GM12878 (cell line): ENCODE measurements at regions not wholly inside any gene's neighbourhood (a gene's known extent, or its start where the extent isn't known, plus 50 kb on each side); places are given as distances from the start of the nearest gene placed in this dataset.

Experiments
- ATAC-seq: fragments of 200-7000 bp; cut with Tn5 transposase; 3 replicates; pipeline ENCODE4 v1.9.1; 2020; ENCODE audit warnings: mild to moderate bottlenecking, moderate library complexity
- BruUV-seq: library from RNA; stranded (reverse); fragments of 400-500 nt; replicated peaks from 2 replicates; lab custom pipeline; 2021; lab: Mats Ljungman, UMichigan
- CTCF ChIA-PET: fragments of 300-600 bp; sonication (Branson Sonifier 250); formaldehyde crosslinking; extraction: SDS; loops from one replicate; lab custom pipeline; 2021; ENCODE audit warnings: inconsistent platforms; lab: Yijun Ruan, JAX
- POLR2A ChIA-PET: fragments of 350-600 bp; formaldehyde crosslinking; extraction: SDS; loops from one replicate; lab custom pipeline; 2021; ENCODE audit warnings: inconsistent platforms; lab: Charles Lee
- RAD21 ChIA-PET: fragments of 300-600 bp; sonication (Branson Sonifier 250); formaldehyde crosslinking; loops from one replicate; lab custom pipeline; 2023; ENCODE audit warnings: antibody characterized with exemption; ENCODE audit not compliant: unreplicated experiment; lab: Charles Lee
- SMC1A ChIA-PET: fragments of 300-600 bp; sonication (Branson Sonifier 250); formaldehyde crosslinking; loops from one replicate; lab custom pipeline; 2023; ENCODE audit not compliant: unreplicated experiment, uncharacterized antibody; lab: Charles Lee
- DNase-seq: peaks from one replicate; pipeline ENCODE4 v3.0.0-alpha.2; 2011; ENCODE audit warnings: low read depth, low spot score
- FAIRE-seq: peaks from 3 replicates; lab custom pipeline; 2011; peaks lifted over from hg19 to GRCh38; lab: Jason Lieb, UNC
- H2AFZ ChIP-seq: 2 replicates; pipeline ENCODE4 v1.6.0; 2011; ENCODE audit warnings: low read depth, low read length, control low read depth; ENCODE audit not compliant: control insufficient read depth
- H3K27ac ChIP-seq: 2 replicates; pipeline ENCODE4 v1.5.1; 2011; ENCODE audit warnings: control low read depth; ENCODE audit not compliant: control insufficient read depth, insufficient read depth
- H3K27me3 ChIP-seq, 2 experiments: replicated peaks in 1 of 2; 2 replicates each; pipeline versions ENCODE4 v1.6.0 to v1.6.1; 2011; ENCODE audit warnings: low read length in 1 of 2; ENCODE audit not compliant: control insufficient read depth in 2 of 2, insufficient read depth in 2 of 2
- H3K36me3 ChIP-seq, 2 experiments: 2 replicates each; pipeline ENCODE4 v1.5.1; 2011; ENCODE audit warnings: low read length in 1 of 2; ENCODE audit not compliant: control insufficient read depth in 2 of 2, insufficient read depth in 2 of 2
- H3K4me1 ChIP-seq: 2 replicates; pipeline ENCODE4 v1.6.1; 2011; ENCODE audit warnings: mild to moderate bottlenecking, low read length, moderate library complexity, mixed read lengths; ENCODE audit not compliant: control insufficient read depth, insufficient read depth
- H3K4me2 ChIP-seq: 2 replicates; pipeline ENCODE4 v1.6.0; 2011; ENCODE audit warnings: control low read depth; ENCODE audit not compliant: control insufficient read depth, insufficient read depth
- H3K4me3 ChIP-seq: fragments of 200-600 bp; sonication (generic); 2 replicates; pipeline ENCODE4 v1.5.1; 2016
- H3K79me2 ChIP-seq: 2 replicates; pipeline ENCODE4 v1.6.0; 2011; ENCODE audit warnings: low read length; ENCODE audit not compliant: control insufficient read depth, insufficient read depth
- H3K9ac ChIP-seq: 2 replicates; pipeline ENCODE4 v1.8.0; 2011; ENCODE audit warnings: low read length, control low read depth, mixed read lengths; ENCODE audit not compliant: control insufficient read depth, insufficient read depth
- H3K9me3 ChIP-seq: replicated peaks from 3 replicates; pipeline ENCODE4 v1.5.1; 2011; ENCODE audit warnings: mild to moderate bottlenecking, low read length; ENCODE audit not compliant: control insufficient read depth, insufficient read depth
- H4K20me1 ChIP-seq: 2 replicates; pipeline ENCODE4 v1.6.0; 2011; ENCODE audit not compliant: control insufficient read depth, insufficient read depth
- CHD2 ChIP-seq: IDR thresholded peaks from 2 replicates; pipeline ENCODE4 v1.6.1; 2011; ENCODE audit warnings: low read depth, low read length, improper control_type of control experiment, borderline replicate concordance
- CHD4 ChIP-seq: fragments of 200-600 bp; sonication (generic); IDR thresholded peaks from 2 replicates; pipeline ENCODE4 v1.6.1; 2016; ENCODE audit warnings: mild to moderate bottlenecking
- E4F1 ChIP-seq: fragments of 450-650 bp; IDR thresholded peaks from 2 replicates; pipeline ENCODE4 v1.6.1; 2018; ENCODE audit warnings: borderline replicate concordance, mild to moderate bottlenecking; ENCODE audit not compliant: partially characterized antibody
- EP300 ChIP-seq, 2 experiments: fragments of 150-350 bp in 1 of 2; IDR thresholded peaks; 2 replicates each; pipeline ENCODE4 v1.6.1; 2011 to 2012; ENCODE audit warnings: low read depth in 2 of 2, low read length in 2 of 2, borderline replicate concordance in 1 of 2, improper control_type of control experiment in 1 of 2, inconsistent platforms in 1 of 2; ENCODE audit not compliant: control insufficient read depth in 1 of 2
- ESRRA ChIP-seq: IDR thresholded peaks from 2 replicates; pipeline ENCODE4 v1.6.1; 2012; ENCODE audit warnings: mild to moderate bottlenecking, low read length, improper control_type of control experiment
- ETV6 ChIP-seq, 2 experiments: fragments of 450-650 bp in 1 of 2; IDR thresholded peaks in 1 of 2; conservative IDR thresholded peaks in 1 of 2; 2 replicates each; pipeline ENCODE4 v1.6.1; 2014; ENCODE audit warnings: antibody characterized with exemption in 1 of 2, borderline replicate concordance in 1 of 2, low read depth in 1 of 2, mild to moderate bottlenecking in 1 of 2, moderate library complexity in 1 of 2
- HCFC1 ChIP-seq: fragments of 150-350 bp; IDR thresholded peaks from 2 replicates; pipeline ENCODE4 v1.6.1; 2014; ENCODE audit warnings: low read length
- IRF4 ChIP-seq: IDR thresholded peaks from 2 replicates; pipeline ENCODE4 v1.6.1; 2011; ENCODE audit warnings: low read depth, low read length
- KDM1A ChIP-seq: fragments of 200-600 bp; sonication (generic); IDR thresholded peaks from 2 replicates; pipeline ENCODE4 v1.6.1; 2016; ENCODE audit warnings: borderline replicate concordance
- NRF1 ChIP-seq: conservative IDR thresholded peaks from 2 replicates; pipeline ENCODE4 v1.6.1; 2011; ENCODE audit warnings: mild to moderate bottlenecking, low read depth, low read length, improper control_type of control experiment
- PAX5 ChIP-seq: IDR thresholded peaks from 2 replicates; pipeline ENCODE4 v1.6.1; 2011; ENCODE audit warnings: low read depth, low read length, borderline replicate concordance
- PAX8 ChIP-seq: fragments of 450-650 bp; IDR thresholded peaks from 2 replicates; pipeline ENCODE4 v1.6.1; 2017; ENCODE audit warnings: mild to moderate bottlenecking, moderate library complexity
- PKNOX1 ChIP-seq: fragments of 450-650 bp; IDR thresholded peaks from 2 replicates; pipeline ENCODE4 v1.6.1; 2016; ENCODE audit warnings: mild to moderate bottlenecking
- SMARCA5 ChIP-seq: fragments of 450-650 bp; IDR thresholded peaks from 2 replicates; pipeline ENCODE4 v1.6.1; 2017; ENCODE audit warnings: mild to moderate bottlenecking
- ZNF217 ChIP-seq: fragments of 450-650 bp; IDR thresholded peaks from 2 replicates; pipeline ENCODE4 v1.6.1; 2017; ENCODE audit warnings: antibody characterized with exemption, mild to moderate bottlenecking
- ZNF274 ChIP-seq: IDR thresholded peaks from one replicate; pipeline ENCODE4 v1.8.0; 2011; ENCODE audit not compliant: insufficient read length, insufficient read depth
- WGBS: methylation state at CpG from one replicate; pipeline ENCODE4 v1.1.6; 2016; ENCODE audit warnings: low lambda C conversion rate; ENCODE audit not compliant: insufficient replicate concordance, insufficient coverage; ENCODE audit errors: missing lambda C conversion rate; 5-methylcytosine and 5-hydroxymethylcytosine counted together
- in situ Hi-C: fragments of 300-500 bp; cut with MboI; formaldehyde crosslinking; loops from 9 replicates; pipeline ENCODE4 v1.14.3; 2018; ENCODE audit warnings: mixed read lengths
- intact Hi-C: fragments of 100-400 bp; cut with micrococcal nuclease; formaldehyde crosslinking; loops from one replicate; pipeline ENCODE4 v1.14.2; 2022; ENCODE audit not compliant: unreplicated experiment

- H3K4me2 ChIP-seq: no peak overlapping the region
- 0% methylated on average over 1 of the region's 1 CpG for WGBS
- FAIRE-seq: no peak
- H3K36me3 ChIP-seq: no peaks in the 10 kb centered on the region
- H3K27ac ChIP-seq: no peak overlapping the region
- H3K4me3 ChIP-seq: no peak overlapping the region
- ChIA-PET CTCF (no interaction called here), RAD21 (no interaction called here), POLR2A (no interaction called here), SMC1A (no interaction called here)
- no peaks in the 10 kb centered on the region for H3K4me1 ChIP-seq
- no peaks in the 10 kb centered on the region for H3K79me2 ChIP-seq
- no peak overlapping the region for H2AFZ ChIP-seq
- no peak for ATAC-seq
- intact Hi-C loops (no loop called here), in situ Hi-C loops (no loop called here)
- H4K20me1 ChIP-seq: no peaks in the 10 kb centered on the region
- DNase-seq: no peak
- TF ChIP-seq PAX8: no peak
- no peak for TF ChIP-seq PKNOX1
- TF ChIP-seq ETV6 (conservative IDR thresholded peaks at IDR 0.05 in 1 of 2, IDR thresholded peaks at IDR 0.05 in 1 of 2; ENCODE audit: borderline replicate concordance in 1 of 2, low read depth in 1 of 2): no peak
- TF ChIP-seq ZNF274: no peak
- TF ChIP-seq HCFC1: no peak
- TF ChIP-seq ZNF217: no peak
- no peak for TF ChIP-seq SMARCA5
- H3K9me3 ChIP-seq: no peaks in the 10 kb centered on the region
- BruUV-seq: no TSS peak
- H3K27me3 ChIP-seq: no peaks in the 10 kb centered on the region
- no peak overlapping the region for H3K9ac ChIP-seq
These were observed 452.5 kb downstream of the ZNF516 start for GRCh38 chr18:76042511-76042910.

DNA sequence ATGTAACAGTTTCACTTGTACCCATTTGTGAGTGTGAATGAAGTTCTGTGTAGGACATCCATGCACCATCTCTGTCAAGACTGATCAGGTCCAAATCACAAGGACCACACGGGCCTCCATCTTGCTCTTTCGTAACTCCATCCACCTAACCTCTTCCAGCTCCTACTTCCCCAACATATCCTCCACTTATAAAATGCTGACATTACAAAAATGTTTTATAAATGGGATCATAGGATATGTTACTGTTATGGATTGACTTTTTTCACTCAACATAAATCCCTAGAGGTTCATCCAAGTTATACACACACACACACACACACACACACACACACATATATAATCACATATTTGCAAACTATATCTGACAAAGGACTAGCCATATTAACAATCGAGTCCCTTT is 476.8 kb downstream of the ZNF516 start:
- H3K79me2 ChIP-seq: no peaks in the 10 kb centered on the region
- H3K4me3 ChIP-seq: no peak overlapping the region
- CTCF ChIA-PET: no interaction called here
- no peak overlapping the region for H3K9ac ChIP-seq
- SMC1A ChIA-PET: no interaction called here
- no peak for TF ChIP-seq KDM1A
- no peak for TF ChIP-seq NRF1
- no peak for TF ChIP-seq CHD2
- TF ChIP-seq PAX5: no peak
- no peak for TF ChIP-seq ESRRA
- TF ChIP-seq EP300 (IDR thresholded peaks at IDR 0.05; ENCODE audit: borderline replicate concordance in 1 of 2, control insufficient read depth in 1 of 2, low read depth in 2 of 2, low read length in 2 of 2): no peak
- no peak for TF ChIP-seq CHD4
- TF ChIP-seq E4F1: no peak
- no peak for TF ChIP-seq IRF4
- TF ChIP-seq, all 136 proteins: peak for 0
- no TSS peak for BruUV-seq
- no peak for ATAC-seq
- Histone ChIP-seq H4K20me1 (no peaks in the 10 kb centered on the region), H3K4me1 (no peaks in the 10 kb centered on the region), H3K36me3 (no peaks in the 10 kb centered on the region), H2AFZ (no peak overlapping the region), H3K4me2 (no peak overlapping the region), H3K27ac (no peak overlapping the region), H3K9me3 (no peaks in the 10 kb centered on the region), H3K27me3 (no peaks in the 10 kb centered on the region)
- no peak for FAIRE-seq
- POLR2A ChIA-PET: no interaction called here
- RAD21 ChIA-PET: no interaction called here
- DNase-seq: no peak
- in situ Hi-C loops: no loop called here
- 2% methylated on average over 3 of the region's 3 CpGs for WGBS
- intact Hi-C loops: no loop called here
